Heart left ventricle (tissue), 16 donors: ENCODE measurements at regions not wholly inside any gene's neighbourhood (a gene's known extent, or its start where the extent isn't known, plus 50 kb on each side); places are given as distances from the start of the nearest gene placed in this dataset.

Experiments
- ATAC-seq, 4 donors: fragments of 200-7000 bp; cut with Tn5 transposase; one replicate each; pipeline ENCODE4 v1.9.1; 2020 to 2022; ENCODE audit warnings: moderate library complexity in 4 of 4, mild to moderate bottlenecking in 3 of 4, moderate number of reproducible peaks in 1 of 4
- DNase-seq, 5 donors: peaks; one replicate each; pipeline ENCODE4 v3.0.0-alpha.2; 2020
- H3K27ac ChIP-seq, 12 donors: fragments of 200-600 bp; sonication (generic) in 4 of 12; one replicate each; pipeline versions ENCODE4 v1.5.0 to v1.8.0; 2016 to 2022; ENCODE audit warnings: mild to moderate bottlenecking in 2 of 12
- H3K27me3 ChIP-seq, 9 donors: fragments of 200-600 bp; sonication (generic) in 2 of 9; one replicate each; pipeline versions ENCODE4 v1.5.1 to v1.8.0; 2016 to 2022; ENCODE audit warnings: mild to moderate bottlenecking in 3 of 9
- H3K36me3 ChIP-seq, 9 donors: fragments of 200-600 bp; sonication (generic) in 2 of 9; one replicate each; pipeline versions ENCODE4 v1.5.0 to v1.8.0; 2018 to 2022; ENCODE audit warnings: mild to moderate bottlenecking in 2 of 9
- H3K4me1 ChIP-seq, 12 donors: fragments of 200-600 bp; sonication (generic) in 4 of 12; one replicate each; pipeline versions ENCODE4 v1.5.0 to v1.8.0; 2016 to 2022; ENCODE audit warnings: mild to moderate bottlenecking in 3 of 12
- H3K4me3 ChIP-seq, 12 donors: fragments of 200-600 bp; sonication (generic) in 4 of 12; one replicate each; pipeline versions ENCODE4 v1.5.0 to v1.8.0; 2017 to 2022; ENCODE audit warnings: mild to moderate bottlenecking in 9 of 12, moderate library complexity in 4 of 12
- H3K9me3 ChIP-seq, 12 donors: fragments of 200-600 bp; sonication (generic) in 4 of 12; one replicate each; pipeline versions ENCODE4 v1.5.0 to v1.8.0; 2016 to 2022; ENCODE audit warnings: mild to moderate bottlenecking in 1 of 12
- CTCF ChIP-seq, 12 donors: fragments of 200-600 bp; sonication (generic) in 4 of 12; IDR thresholded peaks; one replicate each; pipeline versions ENCODE4 v1.5.0 to v1.8.0; 2018 to 2022; ENCODE audit warnings: antibody characterized with exemption in 12 of 12, mild to moderate bottlenecking in 5 of 12
- POLR2A ChIP-seq, 2 donors: fragments of 450-650 bp; IDR thresholded peaks; one replicate each; pipeline ENCODE4 v1.6.1; 2017; ENCODE audit warnings: antibody characterized with exemption in 2 of 2, mild to moderate bottlenecking in 2 of 2, moderate library complexity in 2 of 2
- WGBS, 4 donors: extraction: QIAGEN DNeasy Blood & Tissue Kit in 2 of 4; methylation state at CpG; one replicate each; pipeline versions ENCODE4 v1.1.5 to v1.1.7; 2013 to 2018; 5-methylcytosine and 5-hydroxymethylcytosine counted together
- intact Hi-C, 10 donors: fragments of 100-400 bp; cut with DNase I; formaldehyde crosslinking; loops; one replicate each; pipeline versions ENCODE4 v1.11.1 to v1.14.2; 2022
- donor health status: ischemic (EF 13 %, LVEDD 7.1; RV severe dilation, severe dysfunction).
- donor health status: healthy with polysubstance abuse.
- donor health status: DM: no; HTN: yes; CAD: no.
- donor health status: DM: no; HTN: no; CAD: no.
- donor health status: ischemic (EF 25% LVEDD 6.9; RV normal size, moderate dysfunction).
- donor health status: ischemic (EF 25% LVEDD 5.7; RV mildly dilated, moderate dysfunction).
- donor health status: healthy.
- donor health status: DM: yes; HTN: yes; CAD: no.
- donor health status: ischemic (EF 35%, LVEDD 5.7; RV mildly dilated, moderate dysfunction).
- donor health status: nonischemic (EF 11% LVEDD 7.7; RV severe dilation, severe dysfunction).
- donor health status: DM: yes; HTN: yes; CAD: no.
- donor health status: PGD.
- donor health status: ischemic (EF 29% LVEDD 5.4; RV normal size, mild dysfunction).
- donor health status: nonischemic (EF 23%, LVEDD 6.1; RV moderate dilation, normal function).

- Histone ChIP-seq H3K36me3 (no peaks in the 10 kb centered on the region), H3K4me1 (peaks cover 0 to under 1% (median 0%) of the 10 kb centered on the region in 12 donors), H3K9me3 (no peaks in the 10 kb centered on the region), H3K27me3 (peaks cover 0 to 4% (median 0%) of the 10 kb centered on the region in 9 donors), H3K4me3 (no peak overlapping the region), H3K27ac (no peak overlapping the region)
- 49 to 62% (median 59%) methylated on average over 1 of the region's 1 CpG for WGBS, 4 donors
- intact Hi-C loops: no loop called here
- TF ChIP-seq POLR2A (IDR thresholded peaks at IDR 0.05): no peak
- no peak for TF ChIP-seq CTCF (IDR thresholded peaks at IDR 0.05)
- ATAC-seq (no peak), DNase-seq (no peak)
Measured at GRCh38 chr3:18494251-18494650, 69.1 kb upstream of the SATB1 start.

DNA sequence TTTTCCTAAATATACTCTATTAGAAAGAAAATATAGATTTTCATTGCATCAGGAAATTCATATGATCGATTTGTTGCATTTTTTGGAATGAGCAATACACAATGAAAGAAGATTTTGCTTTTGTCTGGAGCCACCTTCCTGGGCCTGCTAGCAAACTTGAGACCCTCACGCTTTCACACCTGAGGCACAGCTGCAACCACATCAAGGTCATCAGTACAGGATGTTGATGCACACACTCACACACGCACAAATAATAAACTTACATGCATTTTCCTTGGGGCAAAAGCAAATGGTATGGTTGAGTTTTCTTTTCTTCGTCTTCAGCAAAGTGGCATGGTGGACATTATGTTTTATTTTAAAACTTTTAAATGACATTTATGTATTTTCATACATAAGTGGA lies 64.8 kb upstream of the SATB1 start:
- TF ChIP-seq POLR2A (IDR thresholded peaks at IDR 0.05): no peak
- TF ChIP-seq CTCF (IDR thresholded peaks at IDR 0.05): no peak
- no peaks in the 10 kb centered on the region for H3K27me3 ChIP-seq
- no peak for DNase-seq
- intact Hi-C loops: no loop called here
- no peak overlapping the region for H3K4me3 ChIP-seq
- no peak for ATAC-seq
- no peak overlapping the region for H3K27ac ChIP-seq
- no peaks in the 10 kb centered on the region for H3K4me1 ChIP-seq
- no peaks in the 10 kb centered on the region for H3K36me3 ChIP-seq
- H3K9me3 ChIP-seq: peaks cover 0 to 8% (median 0%) of the 10 kb centered on the region in 12 donors
- 82 to 90% (median 85%) methylated on average over 4 of the region's 4 CpGs for WGBS, 4 donors

GRCh38 chr3:18483226-18483625 lies 58.1 kb upstream of the SATB1 start:
- no peak overlapping the region for H3K4me3 ChIP-seq

GRCh38 chr3:18481946-18482548 lies 56.9 kb upstream of the SATB1 start:
- no peak for TF ChIP-seq POLR2A (IDR thresholded peaks at IDR 0.05)
- TF ChIP-seq CTCF (IDR thresholded peaks at IDR 0.05): no peak
- ATAC-seq (no peak), DNase-seq (no peak)
- Histone ChIP-seq H3K4me3 (no peak overlapping the region), H3K27me3 (no peaks in the 10 kb centered on the region), H3K27ac (no peak overlapping the region), H3K36me3 (no peaks in the 10 kb centered on the region), H3K4me1 (no peaks in the 10 kb centered on the region), H3K9me3 (peaks cover 0 to 18% (median 0%) of the 10 kb centered on the region in 12 donors)
- intact Hi-C loops: no loop called here
- WGBS, 4 donors: 34 to 45% (median 35%) methylated on average over 4 of the region's 4 CpGs

More at GRCh38 chr3:18483226-18483625, 58.1 kb upstream of the SATB1 start:
- no peak for ATAC-seq
- peaks cover 0 to 18% (median 0%) of the 10 kb centered on the region in 12 donors for H3K9me3 ChIP-seq
- no peak overlapping the region for H3K27ac ChIP-seq
- no peaks in the 10 kb centered on the region for H3K27me3 ChIP-seq
- no peaks in the 10 kb centered on the region for H3K4me1 ChIP-seq
- TF ChIP-seq CTCF (IDR thresholded peaks at IDR 0.05) (no peak), POLR2A (IDR thresholded peaks at IDR 0.05) (no peak)
- intact Hi-C loops: no loop called here
- 71 to 81% (median 78%) methylated on average over 3 of the region's 3 CpGs for WGBS, 4 donors
- no peaks in the 10 kb centered on the region for H3K36me3 ChIP-seq
- DNase-seq: no peak
